Upper lobe of left lung (tissue), 4 donors: ENCODE measurements at regions not wholly inside any gene's neighbourhood (a gene's known extent, or its start where the extent isn't known, plus 50 kb on each side); places are given as distances from the start of the nearest gene placed in this dataset.

ENCODE experiments used
- CTCF ChIP-seq, 6 experiments: fragments of 450-650 bp in 4 of 6; fragments of 200-600 bp in 2 of 6; sonication (generic) in 2 of 6; IDR thresholded peaks; one replicate each; pipeline ENCODE4 v1.5.1; 2016 to 2019; ENCODE audit warnings: antibody characterized with exemption in 6 of 6
- EP300 ChIP-seq, 4 donors: sonication (generic); formaldehyde crosslinking; IDR thresholded peaks; one replicate each; pipeline ENCODE4 v1.5.1; 2017; ENCODE audit warnings: antibody characterized with exemption in 4 of 4, control low read depth in 2 of 4
- POLR2A ChIP-seq, 4 donors: fragments of 450-650 bp; IDR thresholded peaks; one replicate each; pipeline ENCODE4 v1.5.1; 2016 to 2017; ENCODE audit warnings: antibody characterized with exemption in 4 of 4, mild to moderate bottlenecking in 2 of 4

- TF ChIP-seq POLR2A (IDR thresholded peaks at IDR 0.05) = no peak
- no peak for TF ChIP-seq CTCF (IDR thresholded peaks at IDR 0.05)
- TF ChIP-seq EP300 (IDR thresholded peaks at IDR 0.05) = no peak
Observed at GRCh38 chr1:3963554-3963953, 63.5 kb upstream of the C1orf174 start.
